ENCODE measurements at regions not wholly inside any gene's neighbourhood (a gene's known extent, or its start where the extent isn't known, plus 50 kb on each side); places are given as distances from the start of the nearest gene placed in this dataset.

- ChIA-PET CTCF (interaction anchor here (0.5 kb wide), 1 partner anchor 83 kb away, joined by 3 read pairs; no protein-coding TSS in a partner anchor), POLR2A (ENCODE audit: unreplicated experiment) (no interaction called here)
- H3K9me3 ChIP-seq (ENCODE audit: low read length): no peaks in the 10 kb centered on the region
- DNase-seq (no peak), ATAC-seq (no peak)
- H4K20me1 ChIP-seq (ENCODE audit: low read length): no peaks in the 10 kb centered on the region
- H3K79me2 ChIP-seq (ENCODE audit: low read length): no peaks in the 10 kb centered on the region
- H3K4me2 ChIP-seq (ENCODE audit: low read length): no peak overlapping the region
- H3K27ac ChIP-seq (ENCODE audit: low read length): no peak overlapping the region
- TF ChIP-seq EZH2 (IDR thresholded peaks at IDR 0.05; ENCODE audit: low read length, unreplicated experiment): no peak
- H3K9ac ChIP-seq (ENCODE audit: low read length): no peak overlapping the region
- intact Hi-C loops (cut with micrococcal nuclease): no loop called here
- peaks cover 5% of the 10 kb centered on the region; the same call in 1 of the 2 replicates for H3K4me1 ChIP-seq (ENCODE audit: insufficient read depth, low read length)
- no peaks in the 10 kb centered on the region for H3F3A ChIP-seq (ENCODE audit: low read length, unreplicated experiment)
- H3K36me3 ChIP-seq (ENCODE audit: low read depth, low read length): no peaks in the 10 kb centered on the region
- H2AFZ ChIP-seq (ENCODE audit: low read length): no peak overlapping the region
- H3K9me2 ChIP-seq (replicated peaks; ENCODE audit: low read length): no peaks in the 10 kb centered on the region
- H3K4me3 ChIP-seq (ENCODE audit: low read length): no peak overlapping the region
- BruUV-seq (replicated peaks): no TSS peak
- H3K27me3 ChIP-seq (ENCODE audit: low read length): no peaks in the 10 kb centered on the region
These were observed 53.0 kb upstream of the SORCS2 start for GRCh38 chr4:7139167-7139982.

- no peak for TF ChIP-seq EZH2phosphoT487 (IDR thresholded peaks at IDR 0.05; ENCODE audit: borderline replicate concordance, low read length)
- CTCF ChIA-PET: no interaction called here
These were observed 53.8 kb upstream of the SORCS2 start for GRCh38 chr4:7138223-7139166.

GRCh38 chr4:7137326-7138200, 54.8 kb upstream of the SORCS2 start:
- H3K9me3 ChIP-seq (ENCODE audit: low read length): no peaks in the 10 kb centered on the region
- H3K4me3 ChIP-seq (ENCODE audit: low read length): no peak overlapping the region
- ChIA-PET CTCF (no interaction called here), POLR2A (ENCODE audit: unreplicated experiment) (no interaction called here)
- H3K4me1 ChIP-seq (ENCODE audit: insufficient read depth, low read length): peaks cover 5% of the 10 kb centered on the region; the same call in 1 of the 2 replicates
- H3F3A ChIP-seq (ENCODE audit: low read length, unreplicated experiment): no peaks in the 10 kb centered on the region
- no peak overlapping the region for H3K27ac ChIP-seq (ENCODE audit: low read length)
- H4K20me1 ChIP-seq (ENCODE audit: low read length): no peaks in the 10 kb centered on the region
- H3K4me2 ChIP-seq (ENCODE audit: low read length): no peak overlapping the region
- no peak overlapping the region for H2AFZ ChIP-seq (ENCODE audit: low read length)
- intact Hi-C loops (cut with micrococcal nuclease): no loop called here
- no peaks in the 10 kb centered on the region for H3K79me2 ChIP-seq (ENCODE audit: low read length)
- H3K9me2 ChIP-seq (replicated peaks; ENCODE audit: low read length): no peaks in the 10 kb centered on the region
- H3K36me3 ChIP-seq (ENCODE audit: low read depth, low read length): no peaks in the 10 kb centered on the region
- no peaks in the 10 kb centered on the region for H3K27me3 ChIP-seq (ENCODE audit: low read length)
- no TSS peak for BruUV-seq (replicated peaks)
- H3K9ac ChIP-seq (ENCODE audit: low read length): no peak overlapping the region
- DNase-seq (no peak), ATAC-seq (no peak)
- TF ChIP-seq EZH2phosphoT487 (IDR thresholded peaks at IDR 0.05; ENCODE audit: borderline replicate concordance, low read length) (no peak), EZH2 (IDR thresholded peaks at IDR 0.05; ENCODE audit: low read length, unreplicated experiment) (no peak), CTCF (conservative IDR thresholded peaks at IDR 0.05; ENCODE audit: low read depth, low read length) (no peak)

More at GRCh38 chr4:7138223-7139166, 53.8 kb upstream of the SORCS2 start:
- no peaks in the 10 kb centered on the region for H3K27me3 ChIP-seq (ENCODE audit: low read length)
- ATAC-seq: no peak
- DNase-seq: no peak
- intact Hi-C loops (cut with micrococcal nuclease): no loop called here
- H3K4me2 ChIP-seq (ENCODE audit: low read length): no peak overlapping the region
- no peak overlapping the region for H3K4me3 ChIP-seq (ENCODE audit: low read length)
- H3K9me3 ChIP-seq (ENCODE audit: low read length): no peaks in the 10 kb centered on the region
- POLR2A ChIA-PET (ENCODE audit: unreplicated experiment): no interaction called here
- no peaks in the 10 kb centered on the region for H4K20me1 ChIP-seq (ENCODE audit: low read length)
- H3F3A ChIP-seq (ENCODE audit: low read length, unreplicated experiment): no peaks in the 10 kb centered on the region
- no peaks in the 10 kb centered on the region for H3K9me2 ChIP-seq (replicated peaks; ENCODE audit: low read length)
- H3K79me2 ChIP-seq (ENCODE audit: low read length): no peaks in the 10 kb centered on the region
- H2AFZ ChIP-seq (ENCODE audit: low read length): no peak overlapping the region
- BruUV-seq (replicated peaks): no TSS peak
- H3K9ac ChIP-seq (ENCODE audit: low read length): no peak overlapping the region
- H3K4me1 ChIP-seq (ENCODE audit: insufficient read depth, low read length): peaks cover 5% of the 10 kb centered on the region; the same call in 1 of the 2 replicates
- no peak overlapping the region for H3K27ac ChIP-seq (ENCODE audit: low read length)
- H3K36me3 ChIP-seq (ENCODE audit: low read depth, low read length): no peaks in the 10 kb centered on the region

Measured in PC-3 (cell line).